ENCODE measurements at regions not wholly inside any gene's neighbourhood (a gene's known extent, or its start where the extent isn't known, plus 50 kb on each side); places are given as distances from the start of the nearest gene placed in this dataset.

DNA sequence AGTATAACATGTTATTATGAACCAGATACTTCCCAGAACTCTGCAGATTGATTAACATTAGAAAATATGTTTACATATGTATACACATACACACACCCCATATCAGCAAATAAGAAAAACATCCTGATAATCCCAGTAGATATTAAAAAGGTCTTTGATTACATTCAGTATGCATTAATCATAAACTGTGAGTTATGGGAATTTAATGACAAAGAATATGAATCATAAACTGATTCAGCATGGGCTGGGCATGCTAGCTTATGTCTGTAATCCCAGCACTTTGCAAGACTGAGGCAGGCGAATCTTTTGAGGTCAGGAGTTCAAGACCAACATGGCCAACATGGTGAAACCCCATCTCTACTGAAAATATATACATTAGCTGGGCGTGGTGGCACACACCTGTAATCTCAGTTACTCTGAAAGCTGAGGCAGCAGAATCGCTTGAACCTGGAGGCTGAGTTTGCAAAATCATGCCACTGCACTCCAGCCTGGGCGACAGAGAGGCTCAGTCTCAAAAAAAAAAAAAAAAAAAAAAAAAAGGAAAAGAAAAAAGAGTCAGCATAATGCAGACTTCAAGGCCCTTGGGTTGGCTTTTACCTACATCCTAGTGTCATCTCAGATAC, 581.9 kb upstream of the PRR20A start:
- WGBS, 2 donors = 82 to 83% methylated on average over 4 of the region's 4 CpGs
- ATAC-seq (ENCODE audit: insufficient read depth, low FRiP score) (no peak), DNase-seq (no peak)
- Histone ChIP-seq H3K4me1 (ENCODE audit: control insufficient read depth in 5 of 5, insufficient read depth in 5 of 5, low read length in 5 of 5) (no peaks in the 10 kb centered on the region), H3K9ac (ENCODE audit: insufficient read depth in 1 of 2, low read length in 2 of 2) (no peak overlapping the region), H3K9me3 (ENCODE audit: control insufficient read depth in 4 of 4, insufficient read depth in 3 of 4, low read length in 3 of 4) (no peaks in the 10 kb centered on the region), H3K27me3 (ENCODE audit: control insufficient read depth in 3 of 3, insufficient read depth in 3 of 3, low read length in 2 of 3) (no peaks in the 10 kb centered on the region), H3K36me3 (ENCODE audit: control insufficient read depth in 4 of 4, insufficient read depth in 4 of 4, low read length in 4 of 4) (no peaks in the 10 kb centered on the region), H3K27ac (ENCODE audit: low read depth in 1 of 2, low read length in 1 of 2) (no peak overlapping the region), H3K4me3 (no peak overlapping the region)
- TF ChIP-seq, protein P1, sequence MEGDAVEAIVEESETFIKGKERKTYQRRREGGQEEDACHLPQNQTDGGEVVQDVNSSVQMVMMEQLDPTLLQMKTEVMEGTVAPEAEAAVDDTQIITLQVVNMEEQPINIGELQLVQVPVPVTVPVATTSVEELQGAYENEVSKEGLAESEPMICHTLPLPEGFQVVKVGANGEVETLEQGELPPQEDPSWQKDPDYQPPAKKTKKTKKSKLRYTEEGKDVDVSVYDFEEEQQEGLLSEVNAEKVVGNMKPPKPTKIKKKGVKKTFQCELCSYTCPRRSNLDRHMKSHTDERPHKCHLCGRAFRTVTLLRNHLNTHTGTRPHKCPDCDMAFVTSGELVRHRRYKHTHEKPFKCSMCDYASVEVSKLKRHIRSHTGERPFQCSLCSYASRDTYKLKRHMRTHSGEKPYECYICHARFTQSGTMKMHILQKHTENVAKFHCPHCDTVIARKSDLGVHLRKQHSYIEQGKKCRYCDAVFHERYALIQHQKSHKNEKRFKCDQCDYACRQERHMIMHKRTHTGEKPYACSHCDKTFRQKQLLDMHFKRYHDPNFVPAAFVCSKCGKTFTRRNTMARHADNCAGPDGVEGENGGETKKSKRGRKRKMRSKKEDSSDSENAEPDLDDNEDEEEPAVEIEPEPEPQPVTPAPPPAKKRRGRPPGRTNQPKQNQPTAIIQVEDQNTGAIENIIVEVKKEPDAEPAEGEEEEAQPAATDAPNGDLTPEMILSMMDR (IDR thresholded peaks at IDR 0.05; ENCODE audit: control extremely low read depth, extremely low read depth) = no peak

DNA sequence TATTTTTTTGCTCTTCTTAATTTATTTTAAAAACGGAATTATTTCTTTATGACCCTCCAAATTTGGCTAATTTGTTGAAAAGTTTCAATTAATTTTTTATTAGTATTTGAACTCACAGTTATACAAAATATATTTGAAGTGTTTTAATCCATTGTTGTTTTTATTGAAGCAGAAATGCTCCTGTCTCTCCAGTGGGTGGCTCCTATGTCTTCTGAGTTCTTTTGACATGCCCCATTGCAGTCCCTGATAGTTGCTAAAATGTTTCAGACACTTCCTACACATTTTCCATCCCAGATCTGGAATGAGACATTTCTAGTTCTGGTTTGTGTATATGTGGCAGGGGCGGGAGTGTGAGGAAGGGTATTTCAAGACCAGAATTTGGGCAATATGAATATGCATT, 579.4 kb upstream of the PRR20A start:
- no peaks in the 10 kb centered on the region for H3K36me3 ChIP-seq (ENCODE audit: control insufficient read depth in 4 of 4, insufficient read depth in 4 of 4, low read length in 4 of 4)
- H3K4me3 ChIP-seq = no peak overlapping the region
- no peaks in the 10 kb centered on the region for H3K4me1 ChIP-seq (ENCODE audit: control insufficient read depth in 5 of 5, insufficient read depth in 5 of 5, low read length in 5 of 5)
- DNase-seq (peak in 1 of 3 donors; percentile 0), ATAC-seq (ENCODE audit: insufficient read depth, low FRiP score) (no peak)
- H3K27ac ChIP-seq (ENCODE audit: low read depth in 1 of 2, low read length in 1 of 2) = no peak overlapping the region
- no peak overlapping the region for H3K9ac ChIP-seq (ENCODE audit: insufficient read depth in 1 of 2, low read length in 2 of 2)
- TF ChIP-seq, protein P1 (IDR thresholded peaks at IDR 0.05; ENCODE audit: control extremely low read depth, extremely low read depth) = no peak
- 78 to 87% methylated on average over 2 of the region's 2 CpGs for WGBS, 2 donors
- H3K9me3 ChIP-seq (ENCODE audit: control insufficient read depth in 4 of 4, insufficient read depth in 3 of 4, low read length in 3 of 4) = no peaks in the 10 kb centered on the region
- no peaks in the 10 kb centered on the region for H3K27me3 ChIP-seq (ENCODE audit: control insufficient read depth in 3 of 3, insufficient read depth in 3 of 3, low read length in 2 of 3)

DNA sequence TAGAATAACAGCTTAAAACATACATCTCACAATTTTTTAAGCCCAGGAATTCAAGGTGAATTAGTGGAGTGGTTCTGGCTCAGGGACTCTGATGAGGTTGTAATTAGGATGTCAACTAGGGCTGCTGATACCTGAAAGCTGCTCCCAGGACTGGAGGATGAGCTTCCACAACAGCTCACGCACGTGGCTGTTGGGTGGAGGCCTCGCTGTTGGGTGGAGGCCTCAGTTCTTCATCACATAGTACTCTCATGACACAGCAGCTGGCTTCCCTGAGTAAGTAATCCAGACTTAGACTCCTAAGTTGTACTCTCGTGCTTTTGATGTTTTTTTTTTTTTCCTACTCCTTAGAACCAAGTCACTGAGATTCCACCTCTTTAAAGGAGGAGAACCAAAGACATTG, 577.1 kb upstream of the PRR20A start:
- no peak for DNase-seq
- H3K36me3 ChIP-seq (ENCODE audit: control insufficient read depth in 4 of 4, insufficient read depth in 4 of 4, low read length in 4 of 4) = no peaks in the 10 kb centered on the region
- WGBS, 2 donors = 75 to 90% methylated on average over 4 of the region's 4 CpGs
- no peak overlapping the region for H3K27ac ChIP-seq (ENCODE audit: low read depth in 1 of 2, low read length in 1 of 2)
- H3K4me1 ChIP-seq (ENCODE audit: control insufficient read depth in 5 of 5, insufficient read depth in 5 of 5, low read length in 5 of 5) = no peaks in the 10 kb centered on the region
- no peaks in the 10 kb centered on the region for H3K27me3 ChIP-seq (ENCODE audit: control insufficient read depth in 3 of 3, insufficient read depth in 3 of 3, low read length in 2 of 3)
- H3K9me3 ChIP-seq (ENCODE audit: control insufficient read depth in 4 of 4, insufficient read depth in 3 of 4, low read length in 3 of 4) = no peaks in the 10 kb centered on the region
- H3K9ac ChIP-seq (ENCODE audit: insufficient read depth in 1 of 2, low read length in 2 of 2) = no peak overlapping the region
- no peak overlapping the region for H3K4me3 ChIP-seq
- TF ChIP-seq, protein P1 (IDR thresholded peaks at IDR 0.05; ENCODE audit: control extremely low read depth, extremely low read depth) = no peak
- ATAC-seq (ENCODE audit: insufficient read depth, low FRiP score) = no peak

DNA sequence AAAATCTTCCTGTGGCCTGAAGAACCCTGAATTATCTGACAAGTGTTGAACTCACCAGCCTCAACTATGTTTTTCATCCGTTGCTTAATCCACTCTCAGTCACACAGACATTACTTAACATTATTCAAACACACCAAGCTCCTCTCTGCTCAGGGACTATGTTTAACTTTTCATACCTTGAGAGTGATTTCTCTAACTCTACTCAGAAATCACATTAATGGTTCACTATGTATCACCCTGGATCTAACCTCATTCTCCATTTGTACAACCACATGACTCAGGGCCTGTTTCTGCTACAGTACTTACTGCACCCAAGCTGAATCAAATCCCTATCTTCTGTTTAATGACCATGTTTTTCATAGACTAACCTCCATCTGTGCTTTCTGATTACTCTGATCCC, 553.7 kb upstream of the PRR20A start:
- Histone ChIP-seq H3K4me1 (ENCODE audit: control insufficient read depth in 5 of 5, insufficient read depth in 5 of 5, low read length in 5 of 5) (no peaks in the 10 kb centered on the region), H3K9ac (ENCODE audit: insufficient read depth in 1 of 2, low read length in 2 of 2) (no peak overlapping the region), H3K4me3 (no peak overlapping the region), H3K9me3 (ENCODE audit: control insufficient read depth in 4 of 4, insufficient read depth in 3 of 4, low read length in 3 of 4) (peaks cover 0 to 5% (median 0%) of the 10 kb centered on the region in 4 donors), H3K27me3 (ENCODE audit: control insufficient read depth in 3 of 3, insufficient read depth in 3 of 3, low read length in 2 of 3) (no peaks in the 10 kb centered on the region), H3K36me3 (ENCODE audit: control insufficient read depth in 4 of 4, insufficient read depth in 4 of 4, low read length in 4 of 4) (no peaks in the 10 kb centered on the region), H3K27ac (ENCODE audit: low read depth in 1 of 2, low read length in 1 of 2) (no peak overlapping the region)
- ATAC-seq (ENCODE audit: insufficient read depth, low FRiP score) = no peak
- TF ChIP-seq, protein P1 (IDR thresholded peaks at IDR 0.05; ENCODE audit: control extremely low read depth, extremely low read depth) = no peak
- WGBS, 2 donors = 50 to 77% methylated on average over 1 of the region's 1 CpG
- no peak for DNase-seq

All from lung (tissue), 11 donors.